ENCODE measurements at regions not wholly inside any gene's neighbourhood (a gene's known extent, or its start where the extent isn't known, plus 50 kb on each side); places are given as distances from the start of the nearest gene placed in this dataset.

- no peaks in the 10 kb centered on the region for H3K4me1 ChIP-seq (replicated peaks)
- DNase-seq (ENCODE audit: low spot score): no peak
- no peak overlapping the region for H3K27ac ChIP-seq
- no peaks in the 10 kb centered on the region for H3K9me3 ChIP-seq
- no peak overlapping the region for H3K4me3 ChIP-seq
- H3K36me3 ChIP-seq: no peaks in the 10 kb centered on the region
- TF ChIP-seq POLR2AphosphoS5 (IDR thresholded peaks at IDR 0.05) (no peak), CTCF (IDR thresholded peaks at IDR 0.05) (no peak), POLR2A (IDR thresholded peaks at IDR 0.05) (no peak)
- peaks cover 11% of the 10 kb centered on the region for H3K27me3 ChIP-seq (replicated peaks; ENCODE audit: insufficient read depth)
- intact Hi-C loops (cut with DNase I): no loop called here
- WGBS: 81% methylated on average over 4 of the region's 4 CpGs
Observed at GRCh38 chr7:69173341-69173740, 424.9 kb upstream of the AUTS2 start.

GRCh38 chr7:69173846-69174245 lies 424.4 kb upstream of the AUTS2 start:
- Histone ChIP-seq H3K27me3 (replicated peaks; ENCODE audit: insufficient read depth) (peaks cover 12% of the 10 kb centered on the region), H3K4me1 (replicated peaks) (no peaks in the 10 kb centered on the region), H3K36me3 (no peaks in the 10 kb centered on the region), H3K27ac (no peak overlapping the region), H3K4me3 (no peak overlapping the region), H3K9me3 (no peaks in the 10 kb centered on the region)
- DNase-seq (ENCODE audit: low spot score): no peak
- WGBS: 83% methylated on average over 1 of the region's 1 CpG
- TF ChIP-seq CTCF (IDR thresholded peaks at IDR 0.05): no peak
- no peak for TF ChIP-seq POLR2A (IDR thresholded peaks at IDR 0.05)
- no peak for TF ChIP-seq POLR2AphosphoS5 (IDR thresholded peaks at IDR 0.05)
- intact Hi-C loops (cut with DNase I): no loop called here

- Histone ChIP-seq H3K9me3 (no peaks in the 10 kb centered on the region), H3K4me1 (replicated peaks) (no peaks in the 10 kb centered on the region), H3K4me3 (no peak overlapping the region), H3K27ac (no peak overlapping the region), H3K27me3 (replicated peaks; ENCODE audit: insufficient read depth) (peaks cover 12% of the 10 kb centered on the region), H3K36me3 (no peaks in the 10 kb centered on the region)
- TF ChIP-seq POLR2A (IDR thresholded peaks at IDR 0.05): no peak
- TF ChIP-seq POLR2AphosphoS5 (IDR thresholded peaks at IDR 0.05): no peak
- TF ChIP-seq CTCF (IDR thresholded peaks at IDR 0.05): no peak
- no peak for DNase-seq (ENCODE audit: low spot score)
- intact Hi-C loops (cut with DNase I): no loop called here
- 69% methylated on average over 2 of the region's 2 CpGs for WGBS
Observed at GRCh38 chr7:69176841-69177240, 421.4 kb upstream of the AUTS2 start.

GRCh38 chr7:69177461-69177861 lies 420.8 kb upstream of the AUTS2 start:
- intact Hi-C loops (cut with DNase I): no loop called here
- Histone ChIP-seq H3K36me3 (no peaks in the 10 kb centered on the region), H3K4me1 (replicated peaks) (no peaks in the 10 kb centered on the region), H3K9me3 (no peaks in the 10 kb centered on the region), H3K27me3 (replicated peaks; ENCODE audit: insufficient read depth) (peaks cover 12% of the 10 kb centered on the region), H3K4me3 (no peak overlapping the region), H3K27ac (no peak overlapping the region)
- DNase-seq (ENCODE audit: low spot score): no peak
- TF ChIP-seq POLR2A (IDR thresholded peaks at IDR 0.05) (no peak), CTCF (IDR thresholded peaks at IDR 0.05) (no peak), POLR2AphosphoS5 (IDR thresholded peaks at IDR 0.05) (no peak)
- WGBS: 15% methylated on average over 5 of the region's 5 CpGs

- 58% methylated on average over 9 of the region's 9 CpGs for WGBS
- H3K36me3 ChIP-seq: no peaks in the 10 kb centered on the region
- H3K9me3 ChIP-seq: no peaks in the 10 kb centered on the region
- intact Hi-C loops (cut with DNase I): no loop called here
- H3K4me1 ChIP-seq (replicated peaks): no peaks in the 10 kb centered on the region
- no peak overlapping the region for H3K4me3 ChIP-seq
- peaks cover 12% of the 10 kb centered on the region for H3K27me3 ChIP-seq (replicated peaks; ENCODE audit: insufficient read depth)
- no peak for TF ChIP-seq POLR2A (IDR thresholded peaks at IDR 0.05)
- TF ChIP-seq CTCF (IDR thresholded peaks at IDR 0.05): no peak
- H3K27ac ChIP-seq: no peak overlapping the region
- no peak for DNase-seq (ENCODE audit: low spot score)
Observed at GRCh38 chr7:69177941-69178494, 420.3 kb upstream of the AUTS2 start.
